Naive thymus-derived CD4-positive, alpha-beta T cell (primary cell): ENCODE measurements at regions not wholly inside any gene's neighbourhood (a gene's known extent, or its start where the extent isn't known, plus 50 kb on each side); places are given as distances from the start of the nearest gene placed in this dataset.
"Not testable (repeated sequence)": the region's sequence is repeated elsewhere in the genome, so short reads cannot be mapped to it uniquely, and the experiment has no call there.

Source experiments
- ATAC-seq: fragments of 150-1000 bp; cut with Tn5 transposase; 2 replicates; pipeline ENCODE4 v1.10.0; 2021; ENCODE audit warnings: mild to moderate bottlenecking, moderate library complexity
- CTCF ChIA-PET: fragments of 350-600 bp; sonication (Branson Sonifier 250); formaldehyde crosslinking; loops from one replicate; lab custom pipeline; 2021; ENCODE audit warnings: antibody characterized with exemption; lab: Charles Lee
- POLR2A ChIA-PET: fragments of 350-600 bp; sonication (Branson Sonifier 250); formaldehyde crosslinking; loops from one replicate; lab custom pipeline; 2021; ENCODE audit warnings: antibody characterized with exemption, inconsistent platforms; lab: Charles Lee
- DNase-seq, 9 donors: peaks; one replicate each; pipeline versions ENCODE4 v3.0.0 to v3.0.0-alpha.2; 2020 to 2022; ENCODE audit warnings: mixed read lengths in 1 of 9
- H3K27ac ChIP-seq: one replicate; pipeline ENCODE4 v1.7.0; 2013; ENCODE audit warnings: mild to moderate bottlenecking, low read depth, low read length, moderate library complexity
- H3K27me3 ChIP-seq, 2 donors: one replicate each; pipeline ENCODE4 v1.7.0; 2013; ENCODE audit warnings: low read length in 2 of 2, mild to moderate bottlenecking in 2 of 2, moderate library complexity in 2 of 2; ENCODE audit not compliant: control insufficient read depth in 2 of 2, insufficient read depth in 2 of 2
- H3K36me3 ChIP-seq, 3 experiments: 1 replicate in 2 of 3; 2 replicates in 1 of 3; pipeline ENCODE4 v1.7.0; 2013; ENCODE audit warnings: low read length in 3 of 3, mild to moderate bottlenecking in 3 of 3, moderate library complexity in 1 of 3; ENCODE audit not compliant: insufficient read depth in 3 of 3, control insufficient read depth in 2 of 3
- H3K4me1 ChIP-seq, 2 donors: one replicate each; pipeline ENCODE4 v1.7.0; 2013; ENCODE audit warnings: low read length in 2 of 2, mild to moderate bottlenecking in 2 of 2, moderate library complexity in 1 of 2; ENCODE audit not compliant: control insufficient read depth in 2 of 2, insufficient read depth in 2 of 2
- H3K4me3 ChIP-seq: 2 replicates; pipeline ENCODE4 v1.7.0; 2013; ENCODE audit warnings: mild to moderate bottlenecking, low read length
- H3K9me3 ChIP-seq, 3 experiments: 1 replicate in 2 of 3; 2 replicates in 1 of 3; pipeline ENCODE4 v1.7.0; 2013; ENCODE audit warnings: low read length in 3 of 3; ENCODE audit not compliant: control insufficient read depth in 2 of 3
- H3K27ac Mint-ChIP-seq, 9 donors: one replicate each; pipeline ENCODE4 v1.8.0; 2020 to 2022; ENCODE audit warnings: mixed read lengths in 9 of 9, mild to moderate bottlenecking in 8 of 9, moderate library complexity in 5 of 9, inconsistent platforms in 2 of 9
- H3K27me3 Mint-ChIP-seq, 5 donors: one replicate each; pipeline ENCODE4 v1.8.0; 2021 to 2022; ENCODE audit warnings: mixed read lengths in 5 of 5, mild to moderate bottlenecking in 1 of 5
- H3K36me3 Mint-ChIP-seq, 5 donors: one replicate each; pipeline ENCODE4 v1.8.0; 2020 to 2022; ENCODE audit warnings: mixed read lengths in 5 of 5, mild to moderate bottlenecking in 3 of 5, inconsistent platforms in 1 of 5
- H3K4me1 Mint-ChIP-seq, 7 donors: one replicate each; pipeline ENCODE4 v1.8.0; 2020 to 2022; ENCODE audit warnings: mixed read lengths in 7 of 7, mild to moderate bottlenecking in 3 of 7, inconsistent platforms in 1 of 7
- H3K4me3 Mint-ChIP-seq, 10 donors: one replicate each; pipeline ENCODE4 v1.8.0; 2020 to 2022; ENCODE audit warnings: mild to moderate bottlenecking in 10 of 10, mixed read lengths in 10 of 10, moderate library complexity in 6 of 10, inconsistent platforms in 2 of 10
- H3K9me3 Mint-ChIP-seq, 11 donors: one replicate each; pipeline ENCODE4 v1.8.0; 2020 to 2022; ENCODE audit warnings: mixed read lengths in 11 of 11, mild to moderate bottlenecking in 4 of 11, inconsistent platforms in 1 of 11, moderate library complexity in 1 of 11
- intact Hi-C, 2 donors: fragments of 100-400 bp; cut with micrococcal nuclease; formaldehyde crosslinking; loops; one replicate each; pipeline ENCODE4 v1.15.1; 2023

DNA sequence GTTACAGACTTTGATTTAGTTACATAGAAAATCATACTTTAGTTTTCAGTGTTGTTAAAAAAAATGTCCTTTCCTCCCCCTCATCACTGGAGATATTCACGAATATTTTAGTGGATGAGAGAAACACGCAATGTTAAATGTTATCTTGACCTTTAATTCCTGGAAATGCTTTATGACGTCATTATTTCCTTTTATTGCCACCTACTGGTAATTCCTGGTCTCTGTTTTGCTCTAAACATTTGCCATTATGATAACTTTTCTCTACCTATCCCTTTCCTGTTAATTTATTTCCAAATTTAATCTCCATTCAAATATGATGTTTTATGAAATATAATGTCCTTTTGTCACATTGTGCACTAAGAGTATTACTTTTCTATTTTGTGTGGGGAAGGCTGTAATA lies 770.6 kb downstream of the FAM181B start:
- Mint-ChIP-seq H3K9me3 (peaks cover 0 to 2% (median 0%) of the 10 kb centered on the region in 11 donors), H3K27me3 (peaks cover 0 to 3% (median 0%) of the 10 kb centered on the region in 5 donors), H3K36me3 (no peaks in the 10 kb centered on the region), H3K4me3 (peak overlapping the region in 6 of 10 donors; percentile 37 to 62 (median 45)), H3K4me1 (peaks cover 0 to 22% (median 16%) of the 10 kb centered on the region in 7 donors), H3K27ac (no peak overlapping the region)
- H3K27ac ChIP-seq: no peak overlapping the region
- ChIA-PET CTCF (interaction anchor here (1.6 kb wide), 1 partner anchor 175 kb away, joined by 12 read pairs; no protein-coding TSS in a partner anchor), POLR2A (no interaction called here)
- DNase-seq (peak in 3 of 9 donors; percentile 4 to 10 (median 5)), ATAC-seq (no peak)
- H3K4me3 ChIP-seq: no peak overlapping the region
- no peaks in the 10 kb centered on the region for H3K9me3 ChIP-seq
- no peaks in the 10 kb centered on the region for H3K36me3 ChIP-seq
- H3K4me1 ChIP-seq: peaks cover 0 to 8% of the 10 kb centered on the region in 2 donors
- no peaks in the 10 kb centered on the region for H3K27me3 ChIP-seq
- intact Hi-C loops: loop anchor here (1.0 to 5.0 kb wide), 6 partner anchors 94 to 321 kb away; no protein-coding TSS in a partner anchor

DNA sequence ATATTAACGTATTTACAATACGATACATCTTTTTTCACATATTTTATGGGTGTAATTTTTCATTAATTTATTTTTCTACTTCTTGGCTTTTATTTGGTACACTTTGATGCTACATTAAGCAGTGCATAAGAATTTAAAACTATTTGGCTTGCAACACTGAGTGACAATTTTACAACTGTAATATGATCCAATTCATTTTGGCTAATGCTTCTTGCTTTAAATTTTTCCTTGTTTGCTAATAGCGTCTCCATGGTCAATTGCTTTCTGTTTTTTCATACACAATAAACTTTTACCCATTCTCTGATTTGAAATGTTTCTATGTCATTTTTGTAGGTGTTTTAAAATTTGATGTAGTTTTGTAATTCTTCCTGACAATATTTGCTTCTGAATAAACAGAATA lies 773.2 kb downstream of the FAM181B start:
- no peaks in the 10 kb centered on the region for H3K27me3 ChIP-seq
- H3K4me3 Mint-ChIP-seq: no peak overlapping the region
- CTCF ChIA-PET: no interaction called here
- ATAC-seq: no peak
- no peaks in the 10 kb centered on the region for H3K36me3 ChIP-seq
- H3K27ac ChIP-seq: no peak overlapping the region
- peaks cover 0 to 3% (median 0%) of the 10 kb centered on the region in 5 donors for H3K27me3 Mint-ChIP-seq
- DNase-seq: no peak
- H3K36me3 Mint-ChIP-seq: no peaks in the 10 kb centered on the region
- intact Hi-C loops: loop anchor here in 1 of 2 donors (5.0 kb wide), 2 partner anchors 303 to 318 kb away; no protein-coding TSS in a partner anchor
- H3K9me3 ChIP-seq: no peaks in the 10 kb centered on the region
- peaks cover 0 to 22% (median 16%) of the 10 kb centered on the region in 7 donors for H3K4me1 Mint-ChIP-seq
- POLR2A ChIA-PET: no interaction called here
- no peak overlapping the region for H3K4me3 ChIP-seq
- H3K9me3 Mint-ChIP-seq: peaks cover 0 to 15% (median 2%) of the 10 kb centered on the region in 11 donors
- peaks cover 0 to 8% of the 10 kb centered on the region in 2 donors for H3K4me1 ChIP-seq
- H3K27ac Mint-ChIP-seq: no peak overlapping the region

DNA sequence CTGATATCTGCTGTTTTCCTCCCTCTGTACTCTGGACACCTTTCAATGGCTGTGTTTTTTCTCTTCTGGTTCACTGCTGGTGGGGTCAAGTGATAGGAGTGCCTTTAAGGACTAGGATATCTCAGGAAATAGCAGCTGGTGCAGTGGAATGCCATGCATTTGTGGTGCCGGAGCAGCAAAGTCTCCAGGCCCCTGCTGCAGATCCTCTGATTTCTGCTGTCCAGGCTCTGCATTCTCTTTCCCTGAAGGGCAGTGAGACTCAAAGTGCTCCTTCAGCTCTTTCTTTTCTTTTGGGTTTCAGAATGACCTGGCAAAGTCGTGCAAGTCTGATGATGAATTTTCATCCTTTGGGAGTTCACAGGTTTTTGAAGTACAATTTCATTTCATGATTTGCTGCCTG lies 774.3 kb downstream of the FAM181B start:
- Mint-ChIP-seq H3K27me3 (peaks cover 0 to 3% (median 0%) of the 10 kb centered on the region in 5 donors), H3K4me3 (no peak overlapping the region), H3K27ac (no peak overlapping the region), H3K4me1 (peaks cover 0 to 22% (median 16%) of the 10 kb centered on the region in 7 donors), H3K9me3 (peaks cover 0 to 15% (median 5%) of the 10 kb centered on the region in 11 donors), H3K36me3 (no peaks in the 10 kb centered on the region)
- no peak for DNase-seq
- H3K4me3 ChIP-seq: no peak overlapping the region
- POLR2A ChIA-PET: no interaction called here
- H3K36me3 ChIP-seq: no peaks in the 10 kb centered on the region
- H3K27ac ChIP-seq: no peak overlapping the region
- H3K27me3 ChIP-seq: no peaks in the 10 kb centered on the region
- ATAC-seq: no peak
- intact Hi-C loops: no loop called here
- H3K4me1 ChIP-seq: peaks cover 0 to 8% of the 10 kb centered on the region in 2 donors
- CTCF ChIA-PET: interaction anchor here (0.6 to 0.9 kb wide), 2 partner anchors 17 to 172 kb away, joined by 3 read pairs; no protein-coding TSS in a partner anchor
- H3K9me3 ChIP-seq: no peaks in the 10 kb centered on the region

DNA sequence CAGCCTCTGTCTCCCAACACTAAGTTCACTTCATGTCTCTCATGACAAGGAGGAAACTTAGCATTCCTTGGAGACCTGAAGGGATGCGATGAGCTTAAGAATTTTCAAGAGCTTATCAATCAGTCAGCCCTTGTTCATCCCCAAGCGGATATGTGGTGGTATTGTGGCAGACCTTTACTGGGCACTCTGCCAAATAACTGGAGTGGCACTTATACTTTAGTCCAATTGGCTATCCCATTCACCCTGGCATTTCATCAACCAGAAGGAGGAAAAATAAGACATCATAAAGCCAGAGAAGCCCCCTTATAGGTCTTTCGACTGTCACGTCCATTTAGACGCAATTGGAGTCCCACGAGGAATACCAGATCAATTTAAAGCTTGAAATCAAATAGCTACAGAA lies 779.4 kb downstream of the FAM181B start:
- H3K4me3 ChIP-seq, CTCF ChIA-PET, H3K27ac ChIP-seq, intact Hi-C loops, H3K9me3 ChIP-seq, POLR2A ChIA-PET, H3K36me3 Mint-ChIP-seq, H3K27me3 ChIP-seq, H3K27me3 Mint-ChIP-seq, H3K36me3 ChIP-seq, H3K4me3 Mint-ChIP-seq, H3K27ac Mint-ChIP-seq, ATAC-seq, H3K4me1 ChIP-seq, H3K4me1 Mint-ChIP-seq, DNase-seq: not testable (repeated sequence)
- H3K9me3 Mint-ChIP-seq: peaks cover 0 to 15% (median 3%) of the 10 kb centered on the region in 11 donors

DNA sequence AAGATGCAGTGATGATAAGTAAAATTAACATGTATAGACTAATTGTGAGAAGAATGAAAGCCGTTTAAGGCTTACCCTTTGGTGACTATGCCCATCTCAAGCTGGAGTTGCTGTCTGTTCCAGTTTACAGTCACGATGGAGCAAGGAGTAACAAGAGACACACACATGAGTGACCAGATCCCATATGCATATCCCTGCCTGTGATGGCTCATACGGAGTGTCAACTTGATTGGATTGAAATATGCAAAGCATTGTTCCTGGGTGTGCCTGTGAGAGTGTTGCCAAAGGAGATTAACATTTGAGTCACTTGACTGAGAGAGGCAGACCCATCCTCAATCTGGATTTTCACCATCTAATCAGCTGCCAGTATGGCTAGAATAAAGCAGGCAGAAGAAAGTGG lies 786.8 kb downstream of the FAM181B start:
- no peak for DNase-seq
- H3K27me3 Mint-ChIP-seq: no peaks in the 10 kb centered on the region
- intact Hi-C loops: no loop called here
- Histone ChIP-seq H3K27me3 (no peaks in the 10 kb centered on the region), H3K36me3 (no peaks in the 10 kb centered on the region), H3K4me1 (no peaks in the 10 kb centered on the region), H3K4me3 (no peak overlapping the region), H3K27ac (no peak overlapping the region), H3K9me3 (no peaks in the 10 kb centered on the region)
- ChIA-PET POLR2A (no interaction called here), CTCF (no interaction called here)
- H3K4me1 Mint-ChIP-seq: no peaks in the 10 kb centered on the region
- no peak overlapping the region for H3K27ac Mint-ChIP-seq
- no peak overlapping the region for H3K4me3 Mint-ChIP-seq
- no peak for ATAC-seq
- no peaks in the 10 kb centered on the region for H3K36me3 Mint-ChIP-seq
- peaks cover 0 to 4% (median 0%) of the 10 kb centered on the region in 11 donors for H3K9me3 Mint-ChIP-seq

DNA sequence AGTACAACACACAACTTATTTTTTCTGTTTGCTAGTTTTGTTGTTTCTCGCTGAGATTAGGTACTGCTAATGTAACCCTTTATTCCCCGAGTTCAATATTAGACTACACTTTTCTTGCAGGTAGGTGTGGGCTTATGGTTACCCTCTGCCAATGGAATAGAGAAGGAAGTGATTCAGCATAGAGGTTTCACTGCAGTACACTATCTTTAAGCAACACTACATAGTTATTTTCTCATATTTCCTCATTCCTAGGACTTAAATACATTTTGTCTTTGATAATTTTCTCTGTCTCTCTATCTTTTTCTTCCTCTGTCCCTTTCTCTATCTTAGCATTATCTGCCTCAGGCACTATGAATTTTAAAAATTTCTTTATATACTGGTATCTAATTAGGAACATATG lies 791.0 kb downstream of the FAM181B start:
- Mint-ChIP-seq H3K27ac (no peak overlapping the region), H3K4me3 (no peak overlapping the region), H3K27me3 (no peaks in the 10 kb centered on the region), H3K9me3 (no peaks in the 10 kb centered on the region), H3K4me1 (no peaks in the 10 kb centered on the region), H3K36me3 (no peaks in the 10 kb centered on the region)
- Histone ChIP-seq H3K4me1 (no peaks in the 10 kb centered on the region), H3K27me3 (no peaks in the 10 kb centered on the region), H3K36me3 (no peaks in the 10 kb centered on the region), H3K27ac (no peak overlapping the region), H3K9me3 (no peaks in the 10 kb centered on the region), H3K4me3 (no peak overlapping the region)
- ATAC-seq (no peak), DNase-seq (no peak)
- CTCF ChIA-PET: no interaction called here
- intact Hi-C loops: loop anchor here in 1 of 2 donors (5.0 kb wide), 1 partner anchor 65 kb away; no protein-coding TSS in a partner anchor
- POLR2A ChIA-PET: no interaction called here

DNA sequence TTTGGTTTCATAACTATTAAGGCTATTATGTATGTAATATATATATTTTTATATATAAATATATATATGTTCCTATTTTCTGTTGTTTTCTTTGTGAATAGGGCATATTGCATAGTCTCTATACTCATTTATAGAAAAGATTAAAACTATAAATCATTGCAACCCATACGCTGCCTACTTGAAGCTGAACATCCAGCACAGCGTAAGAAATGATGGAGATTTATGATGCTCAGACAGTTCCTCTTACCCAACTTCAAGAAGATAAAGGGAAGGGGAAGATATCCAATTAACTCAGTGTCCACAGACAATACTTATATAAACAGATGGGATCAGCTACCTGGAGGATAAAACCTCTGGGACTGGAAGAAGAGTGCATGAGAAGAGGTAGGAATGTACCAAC lies 791.7 kb downstream of the FAM181B start:
- POLR2A ChIA-PET: no interaction called here
- H3K4me1 ChIP-seq: no peaks in the 10 kb centered on the region
- DNase-seq (no peak), ATAC-seq (no peak)
- no peak overlapping the region for H3K4me3 ChIP-seq
- Mint-ChIP-seq H3K9me3 (no peaks in the 10 kb centered on the region), H3K4me1 (no peaks in the 10 kb centered on the region), H3K27me3 (no peaks in the 10 kb centered on the region), H3K27ac (no peak overlapping the region), H3K36me3 (no peaks in the 10 kb centered on the region), H3K4me3 (no peak overlapping the region)
- CTCF ChIA-PET: no interaction called here
- no peaks in the 10 kb centered on the region for H3K27me3 ChIP-seq
- no peak overlapping the region for H3K27ac ChIP-seq
- intact Hi-C loops: loop anchor here in 1 of 2 donors (5.0 kb wide), 1 partner anchor 65 kb away; no protein-coding TSS in a partner anchor
- H3K36me3 ChIP-seq: no peaks in the 10 kb centered on the region
- no peaks in the 10 kb centered on the region for H3K9me3 ChIP-seq
